Panc1 (cell line): ENCODE measurements at regions not wholly inside any gene's neighbourhood (a gene's known extent, or its start where the extent isn't known, plus 50 kb on each side); places are given as distances from the start of the nearest gene placed in this dataset.

Experiments used
- ATAC-seq: fragments of 200-7000 bp; cut with Tn5 transposase; 2 replicates; pipeline ENCODE4 v1.9.1; 2020; ENCODE audit warnings: mild to moderate bottlenecking, moderate library complexity
- BruUV-seq: library from RNA; stranded (reverse); fragments of 400-500 nt; replicated peaks from 2 replicates; lab custom pipeline; 2021; lab: Mats Ljungman, UMichigan
- CTCF ChIA-PET: fragments of 300-600 bp; sonication (Branson Sonifier 250); formaldehyde crosslinking; loops from one replicate; lab custom pipeline; 2022; ENCODE audit warnings: antibody characterized with exemption; lab: Charles Lee
- POLR2A ChIA-PET: fragments of 300-600 bp; sonication (Branson Sonifier 250); formaldehyde crosslinking; loops from one replicate; lab custom pipeline; 2022; ENCODE audit warnings: antibody characterized with exemption; lab: Charles Lee
- DNase-seq: peaks from one replicate; pipeline ENCODE4 v3.0.0-alpha.2; 2010; ENCODE audit warnings: low read depth, low spot score
- H3K27ac ChIP-seq: 2 replicates; pipeline ENCODE4 v1.5.1; 2011; ENCODE audit warnings: mild to moderate bottlenecking, low read length, inconsistent platforms
- H3K27me3 ChIP-seq: fragments of 200-500 bp; sonication (Bioruptor generic); 2 replicates; pipeline ENCODE4 v1.6.0; 2014; ENCODE audit warnings: low read length, inconsistent platforms; ENCODE audit not compliant: control insufficient read depth, insufficient read depth
- H3K36me3 ChIP-seq: fragments of 200-500 bp; sonication (Bioruptor generic); 2 replicates; pipeline ENCODE4 v1.5.1; 2014; ENCODE audit warnings: inconsistent platforms, mild to moderate bottlenecking, low read length, moderate library complexity; ENCODE audit not compliant: control insufficient read depth, insufficient read depth
- H3K4me1 ChIP-seq: 2 replicates; pipeline ENCODE4 v1.5.1; 2011; ENCODE audit warnings: inconsistent platforms, mild to moderate bottlenecking, low read length, moderate library complexity; ENCODE audit not compliant: control insufficient read depth, insufficient read depth
- H3K4me3 ChIP-seq, 2 experiments: 2 replicates each; pipeline ENCODE4 v1.5.1; 2011 to 2012; ENCODE audit warnings: low read depth in 2 of 2, low read length in 2 of 2, mild to moderate bottlenecking in 2 of 2, inconsistent platforms in 1 of 2, moderate library complexity in 1 of 2
- H3K9me3 ChIP-seq: fragments of 200-500 bp; sonication (Bioruptor generic); 2 replicates; pipeline ENCODE4 v1.5.1; 2014; ENCODE audit warnings: low read depth, mild to moderate bottlenecking, inconsistent platforms, low read length, moderate library complexity; ENCODE audit not compliant: control insufficient read depth, insufficient read depth
- CTCF ChIP-seq: fragments of 450-650 bp; IDR thresholded peaks from 2 replicates; pipeline ENCODE4 v1.5.1; 2017; ENCODE audit warnings: mild to moderate bottlenecking
- POLR2AphosphoS5 ChIP-seq: IDR thresholded peaks from 2 replicates; pipeline ENCODE4 v1.6.1; 2012; ENCODE audit warnings: mild to moderate bottlenecking, low read depth, low read length, moderate library complexity
- REST ChIP-seq, 2 experiments: IDR thresholded peaks; 2 replicates each; pipeline ENCODE4 v1.6.1; 2011 to 2012; ENCODE audit warnings: low read depth in 2 of 2, control low read depth in 1 of 2, low read length in 1 of 2, mild to moderate bottlenecking in 1 of 2, moderate library complexity in 1 of 2; ENCODE audit not compliant: insufficient read depth in 1 of 2
- SIN3A ChIP-seq: IDR thresholded peaks from 2 replicates; pipeline ENCODE4 v1.6.1; 2012; ENCODE audit warnings: low read depth, mild to moderate bottlenecking, low read length, moderate library complexity, borderline replicate concordance; ENCODE audit not compliant: insufficient read depth
- TCF7L2 ChIP-seq: IDR thresholded peaks from 2 replicates; pipeline ENCODE4 v1.6.1; 2011; ENCODE audit warnings: mild to moderate bottlenecking, low read depth, low read length, inconsistent platforms
- in situ Hi-C: cut with HindIII; loops from 2 replicates; pipeline ENCODE4 v1.10.0; 2016; ENCODE audit warnings: low sequenced_read_pairs, low pct_unique_long_range_greater_than_20kb
- intact Hi-C: fragments of 100-400 bp; cut with micrococcal nuclease; formaldehyde crosslinking; loops from one replicate; pipeline ENCODE4 v1.10.0; 2022; ENCODE audit not compliant: unreplicated experiment

GRCh38 chr10:111161109-111161874 lies 84.5 kb downstream of the ADRA2A start:
- Histone ChIP-seq H3K4me3 (no peak overlapping the region), H3K27ac (no peak overlapping the region), H3K27me3 (peaks cover 2% of the 10 kb centered on the region; the same call in 1 of the 2 replicates), H3K9me3 (no peaks in the 10 kb centered on the region), H3K36me3 (no peaks in the 10 kb centered on the region), H3K4me1 (no peaks in the 10 kb centered on the region)
- ATAC-seq = no peak
- ChIA-PET POLR2A (no interaction called here), CTCF (no interaction called here)
- no peak for TF ChIP-seq POLR2AphosphoS5
- no peak for TF ChIP-seq REST (IDR thresholded peaks at IDR 0.05; ENCODE audit: insufficient read depth in 1 of 2, low read depth in 2 of 2, low read length in 1 of 2)
- TF ChIP-seq TCF7L2 = no peak
- no peak for TF ChIP-seq SIN3A
- TF ChIP-seq CTCF = no peak
- intact Hi-C loops (no loop called here), in situ Hi-C loops (no loop called here)
- no TSS peak for BruUV-seq
- DNase-seq = no peak

GRCh38 chr10:111171183-111171582 lies 94.4 kb downstream of the ADRA2A start:
- intact Hi-C loops = no loop called here
- ATAC-seq (no peak), DNase-seq (no peak)
- in situ Hi-C loops = no loop called here
- no TSS peak for BruUV-seq
- TF ChIP-seq TCF7L2 (no peak), CTCF (no peak), SIN3A (no peak), POLR2AphosphoS5 (no peak), REST (IDR thresholded peaks at IDR 0.05; ENCODE audit: insufficient read depth in 1 of 2, low read depth in 2 of 2, low read length in 1 of 2) (no peak)
- POLR2A ChIA-PET = interaction anchor here (0.6 kb wide), 1 partner anchor 1211 kb away, joined by 7 read pairs; no protein-coding TSS in a partner anchor
- Histone ChIP-seq H3K27ac (no peak overlapping the region), H3K27me3 (no peaks in the 10 kb centered on the region), H3K9me3 (no peaks in the 10 kb centered on the region), H3K4me3 (no peak overlapping the region), H3K4me1 (no peaks in the 10 kb centered on the region), H3K36me3 (no peaks in the 10 kb centered on the region)
- CTCF ChIA-PET = no interaction called here
